ENCODE measurements at regions not wholly inside any gene's neighbourhood (a gene's known extent, or its start where the extent isn't known, plus 50 kb on each side); places are given as distances from the start of the nearest gene placed in this dataset.

- TF ChIP-seq, protein P1, sequence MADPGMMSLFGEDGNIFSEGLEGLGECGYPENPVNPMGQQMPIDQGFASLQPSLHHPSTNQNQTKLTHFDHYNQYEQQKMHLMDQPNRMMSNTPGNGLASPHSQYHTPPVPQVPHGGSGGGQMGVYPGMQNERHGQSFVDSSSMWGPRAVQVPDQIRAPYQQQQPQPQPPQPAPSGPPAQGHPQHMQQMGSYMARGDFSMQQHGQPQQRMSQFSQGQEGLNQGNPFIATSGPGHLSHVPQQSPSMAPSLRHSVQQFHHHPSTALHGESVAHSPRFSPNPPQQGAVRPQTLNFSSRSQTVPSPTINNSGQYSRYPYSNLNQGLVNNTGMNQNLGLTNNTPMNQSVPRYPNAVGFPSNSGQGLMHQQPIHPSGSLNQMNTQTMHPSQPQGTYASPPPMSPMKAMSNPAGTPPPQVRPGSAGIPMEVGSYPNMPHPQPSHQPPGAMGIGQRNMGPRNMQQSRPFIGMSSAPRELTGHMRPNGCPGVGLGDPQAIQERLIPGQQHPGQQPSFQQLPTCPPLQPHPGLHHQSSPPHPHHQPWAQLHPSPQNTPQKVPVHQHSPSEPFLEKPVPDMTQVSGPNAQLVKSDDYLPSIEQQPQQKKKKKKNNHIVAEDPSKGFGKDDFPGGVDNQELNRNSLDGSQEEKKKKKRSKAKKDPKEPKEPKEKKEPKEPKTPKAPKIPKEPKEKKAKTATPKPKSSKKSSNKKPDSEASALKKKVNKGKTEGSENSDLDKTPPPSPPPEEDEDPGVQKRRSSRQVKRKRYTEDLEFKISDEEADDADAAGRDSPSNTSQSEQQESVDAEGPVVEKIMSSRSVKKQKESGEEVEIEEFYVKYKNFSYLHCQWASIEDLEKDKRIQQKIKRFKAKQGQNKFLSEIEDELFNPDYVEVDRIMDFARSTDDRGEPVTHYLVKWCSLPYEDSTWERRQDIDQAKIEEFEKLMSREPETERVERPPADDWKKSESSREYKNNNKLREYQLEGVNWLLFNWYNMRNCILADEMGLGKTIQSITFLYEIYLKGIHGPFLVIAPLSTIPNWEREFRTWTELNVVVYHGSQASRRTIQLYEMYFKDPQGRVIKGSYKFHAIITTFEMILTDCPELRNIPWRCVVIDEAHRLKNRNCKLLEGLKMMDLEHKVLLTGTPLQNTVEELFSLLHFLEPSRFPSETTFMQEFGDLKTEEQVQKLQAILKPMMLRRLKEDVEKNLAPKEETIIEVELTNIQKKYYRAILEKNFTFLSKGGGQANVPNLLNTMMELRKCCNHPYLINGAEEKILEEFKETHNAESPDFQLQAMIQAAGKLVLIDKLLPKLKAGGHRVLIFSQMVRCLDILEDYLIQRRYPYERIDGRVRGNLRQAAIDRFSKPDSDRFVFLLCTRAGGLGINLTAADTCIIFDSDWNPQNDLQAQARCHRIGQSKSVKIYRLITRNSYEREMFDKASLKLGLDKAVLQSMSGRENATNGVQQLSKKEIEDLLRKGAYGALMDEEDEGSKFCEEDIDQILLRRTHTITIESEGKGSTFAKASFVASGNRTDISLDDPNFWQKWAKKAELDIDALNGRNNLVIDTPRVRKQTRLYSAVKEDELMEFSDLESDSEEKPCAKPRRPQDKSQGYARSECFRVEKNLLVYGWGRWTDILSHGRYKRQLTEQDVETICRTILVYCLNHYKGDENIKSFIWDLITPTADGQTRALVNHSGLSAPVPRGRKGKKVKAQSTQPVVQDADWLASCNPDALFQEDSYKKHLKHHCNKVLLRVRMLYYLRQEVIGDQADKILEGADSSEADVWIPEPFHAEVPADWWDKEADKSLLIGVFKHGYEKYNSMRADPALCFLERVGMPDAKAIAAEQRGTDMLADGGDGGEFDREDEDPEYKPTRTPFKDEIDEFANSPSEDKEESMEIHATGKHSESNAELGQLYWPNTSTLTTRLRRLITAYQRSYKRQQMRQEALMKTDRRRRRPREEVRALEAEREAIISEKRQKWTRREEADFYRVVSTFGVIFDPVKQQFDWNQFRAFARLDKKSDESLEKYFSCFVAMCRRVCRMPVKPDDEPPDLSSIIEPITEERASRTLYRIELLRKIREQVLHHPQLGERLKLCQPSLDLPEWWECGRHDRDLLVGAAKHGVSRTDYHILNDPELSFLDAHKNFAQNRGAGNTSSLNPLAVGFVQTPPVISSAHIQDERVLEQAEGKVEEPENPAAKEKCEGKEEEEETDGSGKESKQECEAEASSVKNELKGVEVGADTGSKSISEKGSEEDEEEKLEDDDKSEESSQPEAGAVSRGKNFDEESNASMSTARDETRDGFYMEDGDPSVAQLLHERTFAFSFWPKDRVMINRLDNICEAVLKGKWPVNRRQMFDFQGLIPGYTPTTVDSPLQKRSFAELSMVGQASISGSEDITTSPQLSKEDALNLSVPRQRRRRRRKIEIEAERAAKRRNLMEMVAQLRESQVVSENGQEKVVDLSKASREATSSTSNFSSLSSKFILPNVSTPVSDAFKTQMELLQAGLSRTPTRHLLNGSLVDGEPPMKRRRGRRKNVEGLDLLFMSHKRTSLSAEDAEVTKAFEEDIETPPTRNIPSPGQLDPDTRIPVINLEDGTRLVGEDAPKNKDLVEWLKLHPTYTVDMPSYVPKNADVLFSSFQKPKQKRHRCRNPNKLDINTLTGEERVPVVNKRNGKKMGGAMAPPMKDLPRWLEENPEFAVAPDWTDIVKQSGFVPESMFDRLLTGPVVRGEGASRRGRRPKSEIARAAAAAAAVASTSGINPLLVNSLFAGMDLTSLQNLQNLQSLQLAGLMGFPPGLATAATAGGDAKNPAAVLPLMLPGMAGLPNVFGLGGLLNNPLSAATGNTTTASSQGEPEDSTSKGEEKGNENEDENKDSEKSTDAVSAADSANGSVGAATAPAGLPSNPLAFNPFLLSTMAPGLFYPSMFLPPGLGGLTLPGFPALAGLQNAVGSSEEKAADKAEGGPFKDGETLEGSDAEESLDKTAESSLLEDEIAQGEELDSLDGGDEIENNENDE (IDR thresholded peaks at IDR 0.05; ENCODE audit: insufficient replicate concordance, low read length) = no peak
- no peak for TF ChIP-seq TAF7 (optimal IDR thresholded peaks at IDR 0.05; ENCODE audit: borderline replicate concordance, low read depth, low read length)
- TF ChIP-seq HDAC6 (IDR thresholded peaks at IDR 0.05; ENCODE audit: low read depth, low read length) = no peak
- TF ChIP-seq RFX5 (IDR thresholded peaks at IDR 0.05; ENCODE audit: borderline replicate concordance, low read depth, low read length) = no peak
Measured at GRCh38 chr5:6087576-6087975, 290.8 kb downstream of the MED10 start (continued).

Measured in H1 (cell line).